ENCODE measurements at regions not wholly inside any gene's neighbourhood (a gene's known extent, or its start where the extent isn't known, plus 50 kb on each side); places are given as distances from the start of the nearest gene placed in this dataset.

DNA sequence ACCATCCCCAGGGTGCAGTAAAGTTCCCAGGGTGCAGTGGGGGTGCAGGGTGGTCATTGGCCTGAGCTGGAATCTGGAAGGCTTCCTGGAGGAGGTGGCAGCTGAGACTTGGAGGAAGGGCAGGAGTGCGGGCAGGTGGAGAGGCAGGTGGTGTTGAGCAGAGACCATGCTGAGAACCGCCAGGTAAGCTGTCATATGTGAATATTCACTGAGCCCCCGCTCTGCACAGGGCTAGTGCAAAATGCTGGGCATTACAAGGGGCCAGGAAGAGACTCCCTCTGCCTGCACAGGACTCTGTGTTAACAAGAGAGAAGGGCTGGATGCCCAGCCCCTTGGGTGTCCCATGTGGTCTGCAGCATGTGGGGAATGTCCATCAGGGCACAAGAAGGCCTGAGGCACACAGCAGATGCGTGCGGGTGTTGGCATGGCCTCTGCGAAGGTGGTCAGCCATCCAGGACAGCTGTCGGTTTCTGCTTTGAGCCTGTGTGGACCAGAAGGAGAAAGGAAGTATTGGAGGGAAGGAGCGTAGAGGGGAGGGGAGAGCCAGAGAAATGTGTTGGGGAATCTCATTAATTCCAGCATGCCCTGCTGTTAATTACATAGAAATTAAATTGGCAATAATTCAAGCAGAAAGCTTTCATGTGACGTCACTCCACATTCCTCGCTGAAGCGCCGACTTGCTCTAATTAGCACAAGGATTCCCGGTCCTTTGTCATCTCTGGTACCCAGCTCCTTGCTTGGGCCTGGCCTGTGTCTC lies 62.8 kb upstream of the OTOS start:
- Mint-ChIP-seq H3K9me3 (peaks cover 24% of the 10 kb centered on the region), H3K36me3 (ENCODE audit: low read depth) (peaks cover 10% of the 10 kb centered on the region), H3K4me3 (no peak overlapping the region), H3K27ac (no peak overlapping the region), H3K4me1 (ENCODE audit: low read depth) (peaks cover 16% of the 10 kb centered on the region), H3K27me3 (ENCODE audit: insufficient read depth) (peaks cover 30% of the 10 kb centered on the region)
- TF ChIP-seq, protein P1, sequence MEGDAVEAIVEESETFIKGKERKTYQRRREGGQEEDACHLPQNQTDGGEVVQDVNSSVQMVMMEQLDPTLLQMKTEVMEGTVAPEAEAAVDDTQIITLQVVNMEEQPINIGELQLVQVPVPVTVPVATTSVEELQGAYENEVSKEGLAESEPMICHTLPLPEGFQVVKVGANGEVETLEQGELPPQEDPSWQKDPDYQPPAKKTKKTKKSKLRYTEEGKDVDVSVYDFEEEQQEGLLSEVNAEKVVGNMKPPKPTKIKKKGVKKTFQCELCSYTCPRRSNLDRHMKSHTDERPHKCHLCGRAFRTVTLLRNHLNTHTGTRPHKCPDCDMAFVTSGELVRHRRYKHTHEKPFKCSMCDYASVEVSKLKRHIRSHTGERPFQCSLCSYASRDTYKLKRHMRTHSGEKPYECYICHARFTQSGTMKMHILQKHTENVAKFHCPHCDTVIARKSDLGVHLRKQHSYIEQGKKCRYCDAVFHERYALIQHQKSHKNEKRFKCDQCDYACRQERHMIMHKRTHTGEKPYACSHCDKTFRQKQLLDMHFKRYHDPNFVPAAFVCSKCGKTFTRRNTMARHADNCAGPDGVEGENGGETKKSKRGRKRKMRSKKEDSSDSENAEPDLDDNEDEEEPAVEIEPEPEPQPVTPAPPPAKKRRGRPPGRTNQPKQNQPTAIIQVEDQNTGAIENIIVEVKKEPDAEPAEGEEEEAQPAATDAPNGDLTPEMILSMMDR (IDR thresholded peaks at IDR 0.05): no peak
- no peak for DNase-seq

GRCh38 chr2:240203788-240204270 lies 63.4 kb upstream of the OTOS start:
- Mint-ChIP-seq H3K27ac (no peak overlapping the region), H3K36me3 (ENCODE audit: low read depth) (peaks cover 10% of the 10 kb centered on the region), H3K4me1 (ENCODE audit: low read depth) (peaks cover 16% of the 10 kb centered on the region), H3K4me3 (no peak overlapping the region), H3K9me3 (peaks cover 24% of the 10 kb centered on the region), H3K27me3 (ENCODE audit: insufficient read depth) (peaks cover 30% of the 10 kb centered on the region)
- no peak for DNase-seq
- TF ChIP-seq, protein P1 (IDR thresholded peaks at IDR 0.05): no peak

GRCh38 chr2:240204431-240205276 lies 64.2 kb upstream of the OTOS start:
- Mint-ChIP-seq H3K4me3 (no peak overlapping the region), H3K4me1 (ENCODE audit: low read depth) (peaks cover 16% of the 10 kb centered on the region), H3K27ac (no peak overlapping the region), H3K36me3 (ENCODE audit: low read depth) (peaks cover 10% of the 10 kb centered on the region), H3K9me3 (peaks cover 24% of the 10 kb centered on the region), H3K27me3 (ENCODE audit: insufficient read depth) (peaks cover 30% of the 10 kb centered on the region)
- TF ChIP-seq, protein P1 (IDR thresholded peaks at IDR 0.05): no peak
- no peak for DNase-seq

- TF ChIP-seq, protein P1 (IDR thresholded peaks at IDR 0.05): no peak
- DNase-seq: peak; percentile 76
- H3K4me3 Mint-ChIP-seq: no peak overlapping the region
- H3K9me3 Mint-ChIP-seq: peaks cover 24% of the 10 kb centered on the region
- H3K4me1 Mint-ChIP-seq (ENCODE audit: low read depth): peaks cover 16% of the 10 kb centered on the region
- H3K36me3 Mint-ChIP-seq (ENCODE audit: low read depth): peaks cover 10% of the 10 kb centered on the region
- H3K27me3 Mint-ChIP-seq (ENCODE audit: insufficient read depth): peaks cover 23% of the 10 kb centered on the region
- no peak overlapping the region; the same call in 1 of the 2 replicates for H3K27ac Mint-ChIP-seq
Observed at GRCh38 chr2:240205348-240205747, 64.9 kb upstream of the OTOS start.

- TF ChIP-seq, protein P1 (IDR thresholded peaks at IDR 0.05): no peak
- Mint-ChIP-seq H3K27ac (no peak overlapping the region; the same call in 1 of the 2 replicates), H3K27me3 (ENCODE audit: insufficient read depth) (peaks cover 25% of the 10 kb centered on the region), H3K4me3 (no peak overlapping the region), H3K4me1 (ENCODE audit: low read depth) (peaks cover 16% of the 10 kb centered on the region), H3K36me3 (ENCODE audit: low read depth) (peaks cover 10% of the 10 kb centered on the region), H3K9me3 (peaks cover 24% of the 10 kb centered on the region)
- DNase-seq: no peak
Observed at GRCh38 chr2:240205772-240206171, 65.3 kb upstream of the OTOS start.
